ENCODE measurements at regions not wholly inside any gene's neighbourhood (a gene's known extent, or its start where the extent isn't known, plus 50 kb on each side); places are given as distances from the start of the nearest gene placed in this dataset.
"Not testable (repeated sequence)": the region's sequence is repeated elsewhere in the genome, so short reads cannot be mapped to it uniquely, and the experiment has no call there.

DNA sequence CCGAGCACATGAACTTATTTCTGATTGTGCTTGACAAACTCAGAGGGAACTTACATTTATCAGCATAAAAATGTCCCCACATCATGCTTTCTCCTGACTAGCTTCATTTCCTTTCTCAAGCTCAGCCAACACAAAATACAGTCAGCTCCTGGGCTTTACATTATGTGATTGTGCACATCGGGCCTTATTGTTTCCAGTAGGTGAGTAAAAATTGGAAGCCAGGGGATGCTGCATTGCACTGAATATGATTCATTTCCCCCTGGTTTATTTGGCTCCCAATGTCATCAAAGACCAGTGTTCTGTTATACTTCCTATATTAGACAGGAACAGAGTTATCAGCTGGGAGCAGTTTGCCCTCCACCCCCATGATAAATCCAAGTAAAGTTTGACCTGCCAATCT is 521.8 kb downstream of the RMST start:
- DNase-seq (ENCODE audit: low spot score), result no peak

DNA sequence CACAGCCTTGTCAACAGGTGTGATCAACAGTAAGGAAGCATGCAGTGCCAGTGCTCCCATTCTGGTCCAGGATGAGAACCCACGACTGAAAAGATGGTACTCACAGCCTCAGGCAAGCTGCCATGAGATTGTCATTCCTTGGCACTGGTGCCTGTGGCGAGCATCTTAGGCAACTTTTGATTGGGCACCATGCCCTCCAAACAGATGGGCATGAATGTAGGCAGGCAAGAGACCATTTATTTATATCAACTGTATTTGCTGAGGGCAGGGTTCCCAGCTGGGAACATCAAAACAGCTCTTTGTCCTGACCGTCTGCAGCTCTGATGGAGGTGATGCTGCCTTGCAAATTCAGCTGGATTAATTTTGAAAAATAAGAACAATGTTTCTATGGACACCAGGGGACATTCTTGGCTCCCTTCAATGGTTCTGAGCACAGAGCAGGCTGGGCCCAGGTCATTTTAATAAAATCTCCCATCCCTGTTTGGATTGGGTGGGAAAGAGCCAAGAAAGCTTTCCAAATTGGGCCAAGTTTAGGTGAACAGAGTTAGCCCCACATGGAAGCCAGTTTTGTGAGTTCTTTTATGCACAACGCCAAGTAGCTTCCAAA is 522.5 kb downstream of the RMST start:
- DNase-seq (ENCODE audit: low spot score), result no peak

- no peak for DNase-seq (ENCODE audit: low spot score)
Measured at GRCh38 chr12:97985834-97986233, 523.2 kb downstream of the RMST start.

- not testable (repeated sequence) for DNase-seq (ENCODE audit: low spot score)
Measured at GRCh38 chr12:97988588-97988987, 526.0 kb downstream of the RMST start.

- DNase-seq (ENCODE audit: low spot score), result no peak
Measured at GRCh38 chr12:97989366-97989940, 525.9 kb upstream of the TMPO start.

DNA sequence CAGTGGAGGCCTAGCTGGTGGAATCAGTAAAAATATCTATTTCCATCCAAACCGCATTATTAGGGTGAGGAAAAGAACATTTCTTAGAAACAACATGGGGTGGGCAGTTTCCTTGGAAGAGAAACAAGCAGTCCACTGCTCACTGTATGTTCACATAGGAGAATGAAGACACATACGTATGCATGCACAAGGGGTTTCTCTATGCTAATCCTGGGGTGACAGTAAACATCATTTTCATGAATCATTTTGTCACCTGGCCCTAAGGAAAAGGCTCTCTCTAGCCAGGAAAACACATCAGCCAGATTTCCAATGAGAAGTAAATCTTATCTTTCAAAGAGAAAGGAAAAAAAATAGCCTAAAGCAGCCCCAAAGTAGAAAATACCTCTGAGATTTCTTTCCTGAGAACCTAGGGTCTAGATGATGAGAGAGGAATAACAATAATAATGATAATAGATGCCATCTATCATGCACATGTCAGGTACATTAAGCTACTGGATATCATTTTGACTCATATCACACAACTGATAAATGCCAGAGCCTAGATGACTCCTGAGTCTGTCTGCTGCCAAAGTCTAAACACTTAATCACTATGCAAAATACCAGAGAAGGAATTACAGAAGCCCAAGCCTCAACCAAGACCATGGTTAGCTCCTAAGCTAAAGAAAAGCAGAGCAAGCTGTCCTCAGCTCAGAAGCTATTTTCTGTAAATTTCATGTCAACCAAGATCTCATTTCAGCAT is 520.5 kb upstream of the TMPO start:
- DNase-seq (ENCODE audit: low spot score), result no peak

- DNase-seq (ENCODE audit: low spot score), result no peak
Measured at GRCh38 chr12:97995559-97995958, 519.8 kb upstream of the TMPO start.

GRCh38 chr12:98001430-98001829 is 514.0 kb upstream of the TMPO start:
- DNase-seq (ENCODE audit: low spot score), result no peak

- DNase-seq (ENCODE audit: low spot score), result peak; percentile 37
Measured at GRCh38 chr12:98002887-98003493, 512.4 kb upstream of the TMPO start.

- no peak for DNase-seq (ENCODE audit: low spot score)
Measured at GRCh38 chr12:98007963-98008362, 507.4 kb upstream of the TMPO start.

DNA sequence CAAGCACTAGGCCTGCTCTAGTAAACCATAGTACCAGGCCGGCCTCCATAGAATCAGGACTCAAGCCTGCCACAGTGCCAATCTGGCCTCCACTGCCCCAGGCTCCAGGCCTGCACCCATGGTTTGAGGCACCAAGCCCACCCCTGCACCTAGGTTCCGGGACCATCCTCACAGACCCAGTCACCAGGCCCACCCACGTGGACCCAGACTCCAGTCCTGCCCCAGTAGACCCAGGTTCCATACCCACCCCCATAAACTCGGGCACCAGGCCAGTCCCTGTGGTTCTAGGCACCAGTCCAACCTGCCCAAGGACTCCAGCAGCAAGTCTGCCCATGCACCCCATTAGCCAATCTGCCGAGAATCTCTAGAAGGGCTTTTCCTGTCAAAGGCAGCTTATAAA is 501.8 kb upstream of the TMPO start:
- no peak for DNase-seq (ENCODE audit: low spot score)

DNA sequence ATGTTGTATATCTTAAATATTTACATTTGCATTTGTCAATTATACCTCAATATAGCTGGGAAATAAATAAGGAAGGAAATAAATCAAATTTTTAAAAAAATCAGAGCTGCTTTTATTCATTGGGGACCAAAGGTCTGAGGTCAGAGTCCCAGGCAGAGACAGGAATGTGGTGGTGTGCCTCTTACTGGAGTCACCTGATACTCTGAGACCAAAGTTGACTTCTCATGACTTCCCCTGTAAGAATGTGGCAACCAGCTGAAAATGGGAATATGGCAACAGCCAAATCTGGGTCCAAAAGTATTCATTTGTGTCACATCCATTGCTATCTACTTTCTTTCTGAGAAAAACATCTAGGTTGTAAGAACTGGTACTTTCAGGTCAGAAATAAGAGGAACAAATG is 496.6 kb upstream of the TMPO start:
- DNase-seq (ENCODE audit: low spot score), result no peak

DNA sequence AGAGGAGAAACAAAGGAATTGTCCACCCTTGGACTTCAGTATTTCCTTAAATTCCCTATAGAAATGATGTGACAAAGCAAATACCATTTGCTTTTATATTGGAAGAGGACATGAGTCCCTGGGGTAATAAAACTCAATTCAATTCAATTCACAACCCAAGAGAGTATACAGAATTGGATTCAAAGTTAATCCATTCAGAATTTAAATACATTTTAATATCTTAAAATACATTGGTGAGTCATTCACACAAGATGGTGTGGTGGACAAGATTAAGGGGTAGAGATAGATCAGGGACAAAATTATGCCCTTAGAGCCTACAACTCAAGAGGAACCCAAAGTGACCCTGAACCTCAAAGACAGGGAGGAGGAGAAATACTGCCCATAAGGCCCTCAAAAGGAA is 495.0 kb upstream of the TMPO start:
- DNase-seq (ENCODE audit: low spot score), result no peak

GRCh38 chr12:98022961-98023360 is 492.4 kb upstream of the TMPO start:
- DNase-seq (ENCODE audit: low spot score), result no peak

- no peak for DNase-seq (ENCODE audit: low spot score)
Measured at GRCh38 chr12:98037401-98038140, 477.8 kb upstream of the TMPO start.

GRCh38 chr12:98042668-98043067 is 472.7 kb upstream of the TMPO start:
- DNase-seq (ENCODE audit: low spot score), result no peak

GRCh38 chr12:98045395-98045794 is 470.0 kb upstream of the TMPO start:
- DNase-seq (ENCODE audit: low spot score), result no peak

DNA sequence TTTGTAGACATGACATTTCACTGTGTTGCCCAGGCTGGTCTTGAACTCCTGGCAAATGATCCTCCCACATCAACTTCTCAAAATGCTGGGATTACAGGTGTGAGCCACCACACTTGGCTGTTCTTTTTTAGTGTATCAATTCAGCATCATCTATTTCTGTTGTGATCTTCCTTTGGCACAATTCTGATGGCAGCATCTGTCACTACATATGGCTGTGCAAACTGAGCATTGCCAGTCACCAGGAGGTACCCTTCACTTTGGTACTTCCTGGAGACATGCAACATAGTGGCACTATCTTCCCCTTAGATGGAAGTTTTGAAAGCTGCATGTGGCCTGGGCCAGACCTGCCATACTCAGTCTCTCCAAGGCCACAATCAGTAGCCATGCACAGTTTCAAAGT is 467.1 kb upstream of the TMPO start:
- no peak for DNase-seq (ENCODE audit: low spot score)

DNA sequence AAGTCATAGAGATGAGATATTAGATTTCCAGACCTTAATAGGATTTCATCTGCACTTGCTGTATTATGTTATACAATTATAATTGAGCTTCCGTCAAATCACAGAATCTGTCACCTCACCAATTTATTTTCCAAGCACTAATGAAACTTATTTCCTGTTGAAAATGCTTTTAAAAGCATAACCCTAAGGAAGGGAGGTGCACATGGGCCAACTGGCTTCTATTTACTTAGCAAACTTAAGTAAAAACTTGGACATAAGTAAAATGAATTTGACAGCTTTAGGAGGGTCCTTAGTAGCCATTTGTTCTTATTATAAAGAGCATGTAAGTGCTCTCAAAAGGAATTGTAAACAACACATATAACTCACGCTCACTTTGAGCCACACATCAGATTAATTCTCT is 462.2 kb upstream of the TMPO start:
- DNase-seq (ENCODE audit: low spot score), result no peak

- no peak for DNase-seq (ENCODE audit: low spot score)
Measured at GRCh38 chr12:98057701-98058100, 457.7 kb upstream of the TMPO start.

GRCh38 chr12:98058213-98058612 is 457.2 kb upstream of the TMPO start:
- DNase-seq (ENCODE audit: low spot score), result no peak

DNA sequence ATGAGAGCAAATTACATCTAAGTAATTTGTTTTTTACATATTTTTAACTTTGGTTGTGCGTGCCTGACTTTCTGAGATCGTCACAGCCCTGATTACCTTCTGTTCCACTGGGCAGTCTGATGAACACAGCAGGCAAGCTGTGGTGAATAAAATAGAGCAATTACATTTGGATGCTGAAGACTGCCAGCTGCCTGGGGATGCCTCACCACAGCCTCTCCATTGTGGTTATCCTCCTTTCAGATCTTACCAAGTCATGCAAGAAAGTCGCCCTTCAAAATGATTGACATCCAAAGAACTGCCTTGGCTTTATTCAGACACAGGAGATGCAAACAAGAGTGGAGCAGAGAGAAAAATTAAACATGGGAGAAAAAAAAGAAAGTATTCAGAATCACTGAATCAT is 456.6 kb upstream of the TMPO start:
- DNase-seq (ENCODE audit: low spot score), result no peak
